ENCODE measurements at regions not wholly inside any gene's neighbourhood (a gene's known extent, or its start where the extent isn't known, plus 50 kb on each side); places are given as distances from the start of the nearest gene placed in this dataset.

- Histone ChIP-seq H3K4ac (ENCODE audit: low read depth, low read length) (no peak overlapping the region), H3K36me3 (ENCODE audit: control insufficient read depth, insufficient read depth, low read length) (no peaks in the 10 kb centered on the region), H4K5ac (ENCODE audit: low read depth, low read length) (no peak overlapping the region), H3K4me2 (ENCODE audit: low read depth, low read length) (no peak overlapping the region), H3K4me3 (ENCODE audit: insufficient read depth, low read depth, low read length) (no peak overlapping the region), H2AFZ (replicated peaks; ENCODE audit: low read length, poor library complexity) (no peak overlapping the region), H2BK5ac (ENCODE audit: low read depth, low read length, poor library complexity, severe bottlenecking) (no peak overlapping the region), H3K23ac (ENCODE audit: low read depth, low read length) (no peak overlapping the region), H2AK9ac (replicated peaks; ENCODE audit: low read depth, low read length, poor library complexity) (no peak overlapping the region), H3K9ac (ENCODE audit: low read depth, low read length) (no peak overlapping the region), H3K4me1 (ENCODE audit: control insufficient read depth, insufficient read depth, low read length) (no peaks in the 10 kb centered on the region), H4K91ac (ENCODE audit: insufficient read depth, low read depth, low read length) (no peak overlapping the region), H2BK20ac (ENCODE audit: low read depth, low read length) (no peak overlapping the region), H2AK5ac (ENCODE audit: low read depth, low read length) (no peak overlapping the region), H2BK15ac (ENCODE audit: low read depth, low read length) (no peak overlapping the region), H3K14ac (replicated peaks; ENCODE audit: low read depth, low read length) (no peak overlapping the region), H3K18ac (ENCODE audit: low read depth, low read length) (no peak overlapping the region), H2BK120ac (ENCODE audit: low read depth, low read length) (no peak overlapping the region), H3K79me1 (ENCODE audit: low read depth in 1 of 2, low read length in 2 of 2) (no peaks in the 10 kb centered on the region), H4K20me1 (ENCODE audit: insufficient read depth, low read length) (no peaks in the 10 kb centered on the region), H3K56ac (ENCODE audit: extremely low read depth, insufficient read depth, low read length) (no peak overlapping the region), H3K27ac (ENCODE audit: insufficient read depth, low read length) (no peak overlapping the region), H3K27me3 (ENCODE audit: control insufficient read depth, insufficient read depth, low read length) (no peaks in the 10 kb centered on the region), H4K8ac (ENCODE audit: low read depth in 2 of 2, low read length in 2 of 2) (no peak overlapping the region), H3K9me3 (ENCODE audit: control insufficient read depth, insufficient read depth, low read length) (peaks cover 5% of the 10 kb centered on the region), H3K9me1 (ENCODE audit: insufficient read depth, low read length) (no peaks in the 10 kb centered on the region)
- intact Hi-C loops (cut with micrococcal nuclease): no loop called here
- no CpG with 5 or more reads among the region's 7 CpGs for WGBS, 2 experiments (ENCODE audit: extremely low coverage in 2 of 2, insufficient read length in 1 of 2)
- ATAC-seq (ENCODE audit: low read depth) (no peak), DNase-seq (no peak)
- BruUV-seq (replicated peaks): no TSS peak
- dilution Hi-C loops (cut with HindIII; ENCODE audit: low sequenced_read_pairs, unreplicated experiment): no loop called here
- CTCF ChIA-PET: no interaction called here
- POLR2A ChIA-PET (ENCODE audit: unreplicated experiment): no interaction called here
- in situ Hi-C loops (cut with MboI; ENCODE audit: low sequenced_read_pairs): no loop called here
- TF ChIP-seq FOS (IDR thresholded peaks at IDR 0.05; ENCODE audit: low read depth, low read length) (no peak), SMC3 (IDR thresholded peaks at IDR 0.05; ENCODE audit: low read depth, low read length) (no peak), NFE2L2 (IDR thresholded peaks at IDR 0.05; ENCODE audit: low read depth, low read length) (no peak), RAD21 (IDR thresholded peaks at IDR 0.05; ENCODE audit: low read length) (no peak), MXI1 (IDR thresholded peaks at IDR 0.05; ENCODE audit: borderline replicate concordance, low read depth, low read length) (no peak), MAFK (IDR thresholded peaks at IDR 0.05; ENCODE audit: low read depth, low read length) (no peak), USF2 (IDR thresholded peaks at IDR 0.05; ENCODE audit: low read depth, low read length) (no peak), ELK1 (IDR thresholded peaks at IDR 0.05; ENCODE audit: borderline replicate concordance, low read depth, low read length) (no peak), MAZ (IDR thresholded peaks at IDR 0.05; ENCODE audit: borderline replicate concordance, low read depth, low read length) (no peak), BHLHE40 (IDR thresholded peaks at IDR 0.05; ENCODE audit: low read depth, low read length) (no peak), CHD1 (IDR thresholded peaks at IDR 0.05; ENCODE audit: low read depth, low read length) (no peak), CEBPB (IDR thresholded peaks at IDR 0.05; ENCODE audit: low read depth, low read length) (no peak), RCOR1 (IDR thresholded peaks at IDR 0.05; ENCODE audit: insufficient replicate concordance, low read length) (no peak)
These were observed 897.1 kb downstream of the GATA3 start for GRCh38 chr10:8951440-8952089.

Data from IMR-90 (cell line).